NCI-H345 treated with DMSO at 0.1 percent for 48 hours (cell line): ENCODE measurements at regions not wholly inside any gene's neighbourhood (a gene's known extent, or its start where the extent isn't known, plus 50 kb on each side); places are given as distances from the start of the nearest gene placed in this dataset.

Source experiments
- DNase-seq: peaks from one replicate; lab custom pipeline; 2025; ENCODE audit not compliant: unreplicated experiment; lab: John Stamatoyannopoulos, UW

- no peak for DNase-seq
Measured at GRCh38 chr18:41155025-41155424, 800.0 kb upstream of the PIK3C3 start.

- no peak for DNase-seq
Measured at GRCh38 chr18:41153871-41154270, 801.2 kb upstream of the PIK3C3 start.

DNA sequence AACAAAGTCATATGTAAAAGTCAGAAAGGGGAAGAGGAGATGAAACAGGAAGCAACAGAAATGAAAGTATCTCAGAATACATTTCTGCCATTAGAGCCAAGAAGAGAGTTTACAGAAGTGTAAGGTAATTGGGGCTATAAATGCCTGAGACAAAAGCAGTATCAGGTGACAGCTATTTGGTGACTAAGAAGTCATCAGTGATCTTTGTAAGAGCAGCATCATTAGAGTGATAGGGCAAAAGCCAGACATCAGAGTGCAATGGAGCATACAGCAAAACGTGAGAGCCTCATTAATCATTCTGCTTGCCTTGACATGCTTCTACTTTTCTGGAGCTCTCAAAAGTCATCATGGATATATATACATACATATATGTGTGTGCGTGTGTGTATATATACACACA lies 804.7 kb upstream of the PIK3C3 start:
- DNase-seq, result no peak

GRCh38 chr18:41146301-41146700 lies 808.7 kb upstream of the PIK3C3 start:
- no peak for DNase-seq

DNA sequence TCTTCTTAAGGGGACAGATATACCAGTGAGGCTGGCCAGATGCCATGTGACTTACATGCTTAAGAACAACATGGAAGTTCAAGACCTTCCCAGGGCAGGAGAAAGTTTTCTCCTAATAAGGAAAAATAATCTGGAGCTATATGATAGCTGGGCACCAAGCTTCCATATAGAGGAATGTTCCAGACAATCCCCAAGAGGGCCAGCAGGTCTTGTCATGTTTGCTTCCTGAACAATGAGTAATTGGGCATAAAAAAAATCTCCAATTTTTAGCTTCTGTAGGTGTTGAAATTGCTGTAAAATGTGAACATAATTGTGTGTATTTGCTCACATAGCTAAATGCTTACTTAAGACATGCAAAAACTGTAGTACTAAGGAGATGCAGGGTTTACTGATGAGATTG lies 809.5 kb upstream of the PIK3C3 start:
- no peak for DNase-seq

DNA sequence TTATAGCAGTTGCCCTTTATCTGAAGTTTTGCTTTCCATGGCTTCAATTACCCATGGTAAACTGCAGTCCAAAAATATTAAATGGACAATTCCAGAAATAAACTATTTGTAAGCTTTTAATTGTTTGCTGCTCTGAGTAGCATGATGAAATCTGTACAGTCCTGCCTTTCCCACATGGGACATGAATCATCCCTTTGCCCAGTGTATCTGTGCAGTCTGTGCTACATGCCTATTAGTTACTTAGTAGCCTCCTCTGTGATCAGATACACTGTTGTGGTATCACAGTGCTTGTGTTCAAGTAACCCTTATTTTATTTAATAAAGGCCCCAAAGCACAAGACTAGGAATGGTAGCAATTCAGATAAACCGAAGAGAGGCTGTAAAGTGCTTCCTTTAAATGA lies 810.6 kb upstream of the PIK3C3 start:
- no peak for DNase-seq

DNA sequence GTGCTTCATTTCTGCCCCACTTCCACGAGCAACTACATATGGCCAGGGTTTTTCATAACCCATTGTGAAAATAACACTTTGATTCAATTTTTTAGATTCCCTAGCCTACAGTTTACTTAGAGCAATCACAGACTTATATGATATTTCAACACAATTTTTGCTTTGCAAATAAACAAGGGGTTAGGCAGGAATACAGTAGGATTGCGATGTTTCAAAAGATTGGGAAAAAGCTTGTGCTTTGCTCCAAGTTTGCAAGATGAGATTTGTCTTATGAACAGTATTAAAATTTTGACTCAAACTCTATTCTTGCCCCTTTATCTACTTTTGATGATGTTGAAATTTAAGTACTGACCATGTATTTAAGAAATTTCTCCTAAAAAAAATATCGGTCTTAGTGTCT lies 814.5 kb upstream of the PIK3C3 start:
- DNase-seq, result no peak

DNA sequence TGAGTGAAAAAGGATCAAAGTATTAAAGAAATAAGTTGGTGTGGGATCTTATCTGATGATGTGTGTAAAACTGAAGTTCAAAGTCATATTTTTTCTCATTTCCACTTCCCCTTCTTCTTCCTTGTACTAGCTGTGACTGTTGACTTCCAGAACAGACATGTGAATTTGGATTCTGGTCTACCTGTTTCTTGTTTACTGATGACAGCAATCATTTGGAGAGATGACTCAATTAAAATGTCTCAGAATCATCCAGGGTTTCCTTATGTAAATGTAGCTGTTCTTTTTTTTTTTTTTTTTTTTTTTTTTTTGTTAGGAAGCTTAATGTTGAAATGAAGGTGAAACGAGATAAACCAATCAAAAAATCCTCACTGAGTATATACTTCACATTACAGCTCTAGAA lies 819.9 kb upstream of the PIK3C3 start:
- no peak for DNase-seq

GRCh38 chr18:41134426-41134825 lies 820.6 kb upstream of the PIK3C3 start:
- no peak for DNase-seq

DNA sequence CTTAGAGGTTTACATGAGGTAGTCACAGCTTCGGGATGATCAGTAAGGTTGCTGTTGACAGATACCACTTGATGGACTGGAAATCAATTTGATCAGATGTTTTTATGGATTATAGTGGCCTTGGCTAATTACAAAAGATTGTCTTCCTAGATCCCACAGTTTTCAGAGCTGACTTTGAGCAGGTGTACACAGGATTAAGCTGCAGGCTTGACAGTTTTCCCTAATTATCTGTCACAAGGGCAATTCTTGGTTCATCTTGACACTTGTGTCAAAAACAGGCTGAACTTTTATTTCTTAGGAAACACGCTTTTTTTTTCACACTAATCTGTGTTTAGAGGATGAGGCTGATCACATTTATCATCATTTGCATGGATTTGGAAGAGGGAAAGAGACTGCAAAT lies 824.0 kb upstream of the PIK3C3 start:
- DNase-seq, result no peak

DNA sequence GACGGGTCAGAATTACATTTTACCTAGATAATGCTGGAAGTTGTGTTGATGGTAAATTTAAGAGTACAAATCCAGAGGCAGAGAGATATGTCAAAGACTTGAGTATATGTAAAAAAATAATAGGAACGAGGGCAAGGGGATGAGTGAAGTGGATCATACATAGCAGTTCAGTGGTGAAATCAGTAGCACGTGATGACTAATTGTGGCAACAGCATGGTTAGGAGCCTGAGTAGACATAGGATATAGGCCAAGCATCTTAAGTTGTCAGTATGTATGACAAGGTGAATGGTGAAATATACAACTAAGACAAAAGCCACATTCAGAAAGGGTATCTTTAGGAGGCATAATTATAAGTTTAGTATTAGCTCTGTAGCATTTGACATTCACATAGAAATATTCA lies 826.5 kb upstream of the PIK3C3 start:
- DNase-seq, result no peak

- DNase-seq, result no peak
Measured at GRCh38 chr18:41128126-41128525, 826.9 kb upstream of the PIK3C3 start.

DNA sequence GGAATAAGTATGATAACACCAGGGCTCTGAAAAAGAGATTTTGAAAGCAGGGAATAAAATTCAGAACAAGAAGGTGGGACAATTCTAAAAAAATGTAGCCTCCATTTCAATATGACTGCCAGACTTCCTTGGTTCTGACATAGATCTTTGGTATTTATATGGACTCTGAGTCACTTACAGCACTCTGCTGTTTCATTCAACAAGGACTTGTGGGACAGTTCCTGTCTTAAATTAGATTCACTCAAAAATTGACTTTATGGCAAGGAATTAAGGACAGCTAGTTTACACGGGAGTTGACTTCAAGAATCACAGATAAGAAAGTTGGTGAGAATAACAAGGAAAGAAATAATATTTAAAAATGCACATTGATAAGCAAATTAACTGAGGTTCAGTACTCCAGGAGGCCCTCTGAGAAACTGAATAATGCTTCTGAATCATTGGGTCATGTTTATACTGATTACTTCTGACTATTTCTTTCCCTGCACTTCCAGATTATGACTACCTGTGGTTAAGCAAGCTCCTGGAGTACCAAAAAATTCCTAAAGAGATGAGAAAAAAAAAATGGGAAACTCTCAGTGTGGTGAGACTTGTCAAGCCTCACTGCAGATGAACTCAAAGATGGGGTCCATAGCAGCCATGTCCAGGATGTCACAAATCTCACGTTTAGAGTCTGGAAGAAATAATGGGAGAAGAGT lies 828.3 kb upstream of the PIK3C3 start:
- DNase-seq, result no peak

GRCh38 chr18:41121116-41121826 lies 833.8 kb upstream of the PIK3C3 start:
- DNase-seq, result no peak

DNA sequence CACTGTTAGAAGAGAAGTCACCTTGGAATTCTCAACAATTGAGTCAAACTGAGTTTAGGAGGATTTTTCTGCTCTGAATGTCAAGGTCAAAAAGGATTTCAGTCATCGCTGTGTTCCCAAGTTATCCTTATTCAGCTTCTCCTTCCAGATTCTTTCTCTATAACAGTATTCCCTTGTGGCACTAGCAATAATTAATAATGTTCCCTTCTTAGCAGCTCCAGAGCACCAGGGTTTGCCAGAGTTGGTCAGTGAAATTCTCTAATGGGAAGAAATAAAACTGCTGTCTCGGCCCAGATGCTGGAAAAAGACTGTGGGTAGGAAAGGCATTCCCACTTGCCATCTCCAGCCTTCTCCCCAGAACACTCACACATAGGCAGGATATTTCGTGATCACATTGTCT lies 836.0 kb upstream of the PIK3C3 start:
- no peak for DNase-seq

- DNase-seq, result no peak
Measured at GRCh38 chr18:41113885-41114482, 841.0 kb upstream of the PIK3C3 start.

- no peak for DNase-seq
Measured at GRCh38 chr18:41099451-41099850, 855.6 kb upstream of the PIK3C3 start.

DNA sequence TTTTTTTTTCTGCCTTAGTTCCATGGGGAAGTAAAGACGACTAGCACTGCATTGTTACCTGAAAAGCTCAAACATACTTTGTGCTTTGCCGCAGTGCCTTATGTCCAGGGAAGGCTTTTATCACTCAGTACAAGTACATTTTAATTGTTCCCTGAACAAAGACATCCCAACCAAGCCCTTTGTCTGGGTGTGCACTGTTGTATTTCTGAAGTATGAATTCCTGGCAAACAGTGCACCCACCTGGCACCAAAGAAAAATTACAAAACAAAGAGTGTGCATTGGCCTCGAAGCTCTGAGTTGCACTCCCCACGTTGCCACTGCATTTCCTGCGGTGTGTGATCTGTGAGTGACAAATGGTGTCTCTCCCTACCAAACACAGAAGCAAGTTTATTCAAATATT lies 858.5 kb upstream of the PIK3C3 start:
- peak; percentile 58 for DNase-seq

GRCh38 chr18:41077076-41077475 lies 878.0 kb upstream of the PIK3C3 start:
- DNase-seq, result no peak

- DNase-seq, result no peak
Measured at GRCh38 chr18:41075212-41075611, 879.8 kb upstream of the PIK3C3 start.

DNA sequence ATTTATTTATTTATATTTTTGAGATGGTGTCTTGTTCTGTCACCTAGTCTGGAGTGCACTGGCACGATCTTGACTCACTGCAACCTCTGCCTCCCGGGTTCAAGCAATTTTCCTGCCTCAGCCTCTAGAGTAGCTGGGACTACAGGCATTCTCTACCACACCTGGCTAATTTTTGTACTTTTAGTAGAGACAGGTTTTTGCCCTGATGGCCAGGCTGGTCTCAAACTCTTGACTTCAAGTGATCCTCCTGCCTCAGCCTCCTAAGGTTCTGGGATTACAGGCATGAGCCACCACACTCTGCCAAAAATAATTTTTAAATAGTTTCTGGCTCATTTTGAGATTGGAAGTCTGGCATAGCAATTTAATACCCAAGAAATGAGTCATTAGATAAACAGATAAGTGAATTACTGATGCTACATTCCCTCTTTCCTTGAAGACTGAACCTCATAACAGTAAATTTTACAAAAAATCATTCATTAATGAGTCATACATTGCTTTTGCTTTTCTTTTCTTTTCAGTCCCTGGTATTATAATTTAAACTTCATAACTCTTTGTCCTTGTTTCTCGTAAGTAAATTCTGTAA lies 881.6 kb upstream of the PIK3C3 start:
- no peak for DNase-seq

GRCh38 chr18:41072946-41073345 lies 882.1 kb upstream of the PIK3C3 start:
- no peak for DNase-seq
